ENCODE measurements at regions not wholly inside any gene's neighbourhood (a gene's known extent, or its start where the extent isn't known, plus 50 kb on each side); places are given as distances from the start of the nearest gene placed in this dataset.

DNA sequence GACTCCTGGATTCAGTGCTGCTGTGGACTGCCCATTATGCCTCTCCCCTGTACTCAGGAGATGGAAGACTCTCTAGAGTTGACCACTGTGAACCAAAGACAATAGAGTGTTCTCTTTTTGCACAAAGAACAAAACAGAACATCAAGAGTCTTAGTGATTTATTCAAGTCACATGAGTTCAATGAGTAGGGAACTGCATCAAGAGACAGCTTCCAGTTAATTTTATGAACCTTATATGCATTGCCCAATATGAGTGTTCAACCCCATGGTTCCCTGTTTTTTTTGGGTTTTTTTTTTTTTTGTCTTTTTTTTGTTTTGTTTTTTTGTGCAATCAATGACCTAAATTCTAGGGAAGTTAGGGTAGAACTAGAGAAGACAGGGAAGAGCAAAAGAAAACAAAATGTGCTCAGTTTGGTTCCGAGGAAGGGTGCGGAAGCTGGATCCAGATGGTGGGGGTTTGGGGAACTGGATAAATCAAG is 224.3 kb downstream of the MAFB start:
- TF ChIP-seq, protein P1, sequence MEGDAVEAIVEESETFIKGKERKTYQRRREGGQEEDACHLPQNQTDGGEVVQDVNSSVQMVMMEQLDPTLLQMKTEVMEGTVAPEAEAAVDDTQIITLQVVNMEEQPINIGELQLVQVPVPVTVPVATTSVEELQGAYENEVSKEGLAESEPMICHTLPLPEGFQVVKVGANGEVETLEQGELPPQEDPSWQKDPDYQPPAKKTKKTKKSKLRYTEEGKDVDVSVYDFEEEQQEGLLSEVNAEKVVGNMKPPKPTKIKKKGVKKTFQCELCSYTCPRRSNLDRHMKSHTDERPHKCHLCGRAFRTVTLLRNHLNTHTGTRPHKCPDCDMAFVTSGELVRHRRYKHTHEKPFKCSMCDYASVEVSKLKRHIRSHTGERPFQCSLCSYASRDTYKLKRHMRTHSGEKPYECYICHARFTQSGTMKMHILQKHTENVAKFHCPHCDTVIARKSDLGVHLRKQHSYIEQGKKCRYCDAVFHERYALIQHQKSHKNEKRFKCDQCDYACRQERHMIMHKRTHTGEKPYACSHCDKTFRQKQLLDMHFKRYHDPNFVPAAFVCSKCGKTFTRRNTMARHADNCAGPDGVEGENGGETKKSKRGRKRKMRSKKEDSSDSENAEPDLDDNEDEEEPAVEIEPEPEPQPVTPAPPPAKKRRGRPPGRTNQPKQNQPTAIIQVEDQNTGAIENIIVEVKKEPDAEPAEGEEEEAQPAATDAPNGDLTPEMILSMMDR (IDR thresholded peaks at IDR 0.05; ENCODE audit: insufficient read depth, missing control alignments), result no peak
- FAIRE-seq, result no peak
- no peak for DNase-seq (ENCODE audit: insufficient read length, low spot score)

DNA sequence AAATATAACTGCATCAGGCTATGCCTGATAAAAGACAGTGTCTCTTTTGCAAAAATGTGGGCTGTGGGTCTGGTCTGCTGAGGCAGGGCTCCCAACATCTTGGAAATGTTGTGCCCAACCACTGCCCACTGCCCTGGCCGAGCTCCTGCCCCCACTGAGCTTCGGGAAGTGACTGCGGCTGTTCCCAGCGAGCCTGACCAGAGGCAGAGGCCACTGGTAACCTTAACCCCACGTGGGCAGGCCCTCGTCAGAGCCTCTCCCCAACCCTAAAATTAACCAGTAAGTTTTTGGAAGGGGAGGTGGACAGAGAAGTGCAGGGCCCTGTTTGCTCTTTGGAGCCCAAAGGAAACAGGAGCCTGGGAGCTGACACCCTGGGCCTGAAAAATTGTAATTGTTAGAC is 225.9 kb downstream of the MAFB start:
- DNase-seq (ENCODE audit: insufficient read length, low spot score), result no peak
- FAIRE-seq, result no peak
- TF ChIP-seq, protein P1 (IDR thresholded peaks at IDR 0.05; ENCODE audit: insufficient read depth, missing control alignments), result no peak

DNA sequence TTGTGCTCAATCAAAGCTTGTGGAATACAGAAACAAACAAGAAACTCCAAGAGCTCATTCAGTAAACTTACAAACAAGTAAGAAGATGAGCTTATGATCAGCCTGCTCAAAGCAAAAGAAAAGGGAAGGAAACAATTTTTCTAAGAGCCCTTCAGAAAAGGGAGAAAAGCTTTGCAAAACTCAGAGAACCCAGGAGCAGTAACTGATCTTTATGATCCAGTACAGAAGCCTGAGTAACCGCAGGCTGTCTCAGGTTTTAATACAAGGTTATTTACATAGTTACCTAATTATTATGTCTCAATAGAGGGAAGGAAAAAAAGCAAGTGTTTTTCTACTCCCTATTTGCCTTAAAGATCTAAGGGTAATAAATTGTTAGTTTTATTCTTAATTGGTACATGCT is 226.5 kb downstream of the MAFB start:
- TF ChIP-seq, protein P1 (IDR thresholded peaks at IDR 0.05; ENCODE audit: insufficient read depth, missing control alignments), result no peak
- DNase-seq (ENCODE audit: insufficient read length, low spot score), result no peak
- FAIRE-seq, result no peak

DNA sequence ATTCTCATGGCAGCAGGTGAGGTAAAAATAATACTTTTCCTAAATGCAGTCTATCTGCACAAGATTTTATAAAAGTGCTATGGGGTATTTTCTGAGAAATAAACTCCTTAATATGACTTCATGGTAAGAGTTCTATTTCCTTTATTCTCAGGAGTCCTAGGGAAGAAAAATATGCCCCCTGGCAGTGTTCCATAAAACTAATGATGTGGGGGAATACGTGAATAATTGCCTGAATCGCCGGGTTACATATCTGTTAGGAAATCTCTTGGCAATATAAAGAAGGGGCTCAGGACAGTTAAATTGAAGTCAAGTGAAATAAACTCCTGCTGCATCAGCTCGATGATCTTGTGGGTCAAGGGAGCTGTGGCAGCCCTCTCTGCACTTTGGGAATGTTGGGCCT is 229.7 kb downstream of the MAFB start:
- TF ChIP-seq, protein P1 (IDR thresholded peaks at IDR 0.05; ENCODE audit: insufficient read depth, missing control alignments), result no peak
- FAIRE-seq, result no peak
- no peak for DNase-seq (ENCODE audit: insufficient read length, low spot score)

DNA sequence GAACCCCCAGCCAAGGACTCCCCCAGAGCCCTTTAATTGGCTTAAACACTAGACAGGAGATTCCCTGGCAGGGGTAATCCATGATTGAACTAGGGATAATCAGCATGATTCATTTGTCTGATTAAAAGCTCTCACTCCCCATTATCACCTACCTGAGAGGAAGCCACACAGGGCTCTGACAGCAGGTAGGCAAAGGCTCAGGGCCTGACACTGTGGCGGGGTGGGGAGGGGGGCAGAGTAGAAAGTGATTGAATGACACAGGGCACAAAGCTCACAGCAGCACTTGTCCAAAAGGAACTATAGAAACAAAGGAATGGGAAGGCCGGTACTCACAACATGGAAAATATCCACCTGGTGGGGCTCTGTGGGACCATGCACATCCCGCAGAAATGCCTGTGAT is 231.6 kb downstream of the MAFB start:
- peak; percentile 41 for DNase-seq (ENCODE audit: insufficient read length, low spot score)
- TF ChIP-seq, protein P1 (IDR thresholded peaks at IDR 0.05; ENCODE audit: insufficient read depth, missing control alignments), result no peak
- no peak for FAIRE-seq

DNA sequence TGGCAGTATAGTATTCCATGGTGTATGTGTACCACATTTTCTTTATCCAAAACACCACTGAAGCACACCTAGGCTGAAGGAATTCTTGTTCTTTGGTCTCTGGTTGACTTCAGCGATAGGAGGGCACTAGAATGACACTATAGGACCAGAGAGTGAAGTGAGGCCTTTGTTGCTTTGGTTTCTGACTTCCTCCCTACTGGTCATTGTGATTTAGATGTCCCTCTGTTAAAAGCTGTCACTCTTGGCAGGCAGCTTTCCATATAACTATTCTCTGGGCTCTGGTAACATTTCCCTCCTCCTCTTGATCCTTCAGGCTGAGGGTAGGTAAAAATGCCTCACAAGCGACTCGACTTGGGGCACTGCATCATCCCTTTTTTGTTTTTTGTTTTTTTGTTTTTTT is 236.3 kb downstream of the MAFB start:
- FAIRE-seq, result no peak
- TF ChIP-seq, protein P1 (IDR thresholded peaks at IDR 0.05; ENCODE audit: insufficient read depth, missing control alignments), result no peak

DNA sequence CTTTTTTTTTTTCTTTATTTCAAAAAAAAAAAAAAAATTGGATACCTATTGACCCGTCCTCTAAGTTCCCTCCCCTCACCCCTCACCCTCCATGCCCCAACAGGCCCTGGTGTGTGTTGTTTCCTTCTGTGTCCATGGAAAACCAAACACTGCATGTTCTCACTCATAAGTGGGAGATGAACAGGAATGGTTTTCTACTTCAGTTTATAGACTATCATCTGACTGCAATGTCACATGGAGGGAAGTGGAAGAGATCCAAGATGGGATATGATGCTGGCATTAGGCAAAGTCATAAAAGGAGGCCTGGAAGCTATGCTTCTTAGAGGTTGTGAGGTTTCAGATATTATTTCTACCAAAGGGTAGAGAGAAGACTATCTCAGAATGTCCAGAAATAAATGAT is 237.5 kb downstream of the MAFB start:
- FAIRE-seq (no peak), DNase-seq (ENCODE audit: insufficient read length, low spot score) (no peak)
- TF ChIP-seq, protein P1 (IDR thresholded peaks at IDR 0.05; ENCODE audit: insufficient read depth, missing control alignments), result no peak

More for the DNA sequence above, 236.3 kb downstream of the MAFB start:
- DNase-seq (ENCODE audit: insufficient read length, low spot score), result no peak

Data from D721Med (cell line).